H1 (cell line): ENCODE measurements at regions not wholly inside any gene's neighbourhood (a gene's known extent, or its start where the extent isn't known, plus 50 kb on each side); places are given as distances from the start of the nearest gene placed in this dataset.

Source experiments
- CBX8 ChIP-seq: fragments of 300-800, 300-1000 bp; sonication (generic); IDR thresholded peaks from 2 replicates; pipeline ENCODE4 v1.7.1; 2016; ENCODE audit warnings: low read depth, low read length, borderline replicate concordance
- CREB1 ChIP-seq: IDR thresholded peaks from 2 replicates; pipeline ENCODE4 v1.6.1; 2012; ENCODE audit warnings: inconsistent platforms
- JUN ChIP-seq: IDR thresholded peaks from 2 replicates; pipeline ENCODE4 v1.6.1; 2011; ENCODE audit warnings: low read depth, mild to moderate bottlenecking, improper control_type of control experiment, low read length
- KDM1A ChIP-seq: fragments of 200-600, 300-600 bp; sonication (generic); IDR thresholded peaks from 2 replicates; pipeline ENCODE4 v1.7.1; 2016; ENCODE audit warnings: mild to moderate bottlenecking, low read length, borderline replicate concordance
- NANOG ChIP-seq: IDR thresholded peaks from 2 replicates; pipeline ENCODE4 v1.6.1; 2011; ENCODE audit warnings: low read length, low read depth, mild to moderate bottlenecking, inconsistent platforms; ENCODE audit not compliant: insufficient read depth, poor library complexity, severe bottlenecking
- RAD21 ChIP-seq, 2 experiments: IDR thresholded peaks in 1 of 2; conservative IDR thresholded peaks in 1 of 2; 2 replicates each; pipeline ENCODE4 v1.6.1; 2011; ENCODE audit warnings: low read depth in 2 of 2, low read length in 2 of 2, improper control_type of control experiment in 1 of 2, inconsistent platforms in 1 of 2, mild to moderate bottlenecking in 1 of 2, moderate library complexity in 1 of 2
- RNF2 ChIP-seq: fragments of 200-900, 300-1000 bp; sonication (generic); IDR thresholded peaks from 2 replicates; pipeline ENCODE4 v1.7.1; 2016; ENCODE audit warnings: borderline replicate concordance, low read depth, mild to moderate bottlenecking, antibody characterized with exemption, low read length; ENCODE audit not compliant: poor library complexity, severe bottlenecking; ENCODE audit errors: missing control alignments
- SIX5 ChIP-seq: IDR thresholded peaks from 2 replicates; pipeline ENCODE4 v1.6.1; 2011; ENCODE audit warnings: mild to moderate bottlenecking, low read depth, low read length
- TBP ChIP-seq: IDR thresholded peaks from 2 replicates; pipeline ENCODE4 v1.6.1; 2011; ENCODE audit warnings: low read depth, low read length, improper control_type of control experiment
- TF ChIP-seq, protein P1 (sequence below): fragments of 300-600 bp; sonication (generic); IDR thresholded peaks from 2 replicates; pipeline ENCODE4 v1.7.1; 2012; ENCODE audit warnings: low read length, moderate library complexity, mild to moderate bottlenecking, inconsistent platforms; ENCODE audit not compliant: insufficient replicate concordance
- TF ChIP-seq, protein P2 (sequence below): IDR thresholded peaks from 2 replicates; pipeline ENCODE4 v1.6.1; 2012; ENCODE audit warnings: inconsistent platforms

DNA sequence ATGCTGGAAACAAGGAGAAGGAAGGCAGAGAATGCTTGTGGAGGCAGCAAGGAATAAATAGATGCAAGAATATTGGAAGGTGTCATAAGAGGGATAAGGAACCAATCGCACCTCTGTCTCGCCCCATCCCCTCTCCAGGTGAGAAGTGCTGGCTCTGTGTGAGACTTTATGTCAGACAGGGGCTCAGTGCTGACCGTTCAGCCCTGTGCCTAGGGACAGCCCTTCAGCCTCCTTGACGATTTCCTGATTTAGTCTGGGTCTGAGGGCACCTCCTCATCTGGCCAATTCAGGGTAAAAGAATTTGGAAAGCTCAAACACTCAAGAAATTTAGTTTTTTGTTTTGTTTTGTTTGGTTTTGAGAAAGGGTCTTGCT lies 54.9 kb downstream of the FAM241B start (continued):
- TF ChIP-seq, protein P1, sequence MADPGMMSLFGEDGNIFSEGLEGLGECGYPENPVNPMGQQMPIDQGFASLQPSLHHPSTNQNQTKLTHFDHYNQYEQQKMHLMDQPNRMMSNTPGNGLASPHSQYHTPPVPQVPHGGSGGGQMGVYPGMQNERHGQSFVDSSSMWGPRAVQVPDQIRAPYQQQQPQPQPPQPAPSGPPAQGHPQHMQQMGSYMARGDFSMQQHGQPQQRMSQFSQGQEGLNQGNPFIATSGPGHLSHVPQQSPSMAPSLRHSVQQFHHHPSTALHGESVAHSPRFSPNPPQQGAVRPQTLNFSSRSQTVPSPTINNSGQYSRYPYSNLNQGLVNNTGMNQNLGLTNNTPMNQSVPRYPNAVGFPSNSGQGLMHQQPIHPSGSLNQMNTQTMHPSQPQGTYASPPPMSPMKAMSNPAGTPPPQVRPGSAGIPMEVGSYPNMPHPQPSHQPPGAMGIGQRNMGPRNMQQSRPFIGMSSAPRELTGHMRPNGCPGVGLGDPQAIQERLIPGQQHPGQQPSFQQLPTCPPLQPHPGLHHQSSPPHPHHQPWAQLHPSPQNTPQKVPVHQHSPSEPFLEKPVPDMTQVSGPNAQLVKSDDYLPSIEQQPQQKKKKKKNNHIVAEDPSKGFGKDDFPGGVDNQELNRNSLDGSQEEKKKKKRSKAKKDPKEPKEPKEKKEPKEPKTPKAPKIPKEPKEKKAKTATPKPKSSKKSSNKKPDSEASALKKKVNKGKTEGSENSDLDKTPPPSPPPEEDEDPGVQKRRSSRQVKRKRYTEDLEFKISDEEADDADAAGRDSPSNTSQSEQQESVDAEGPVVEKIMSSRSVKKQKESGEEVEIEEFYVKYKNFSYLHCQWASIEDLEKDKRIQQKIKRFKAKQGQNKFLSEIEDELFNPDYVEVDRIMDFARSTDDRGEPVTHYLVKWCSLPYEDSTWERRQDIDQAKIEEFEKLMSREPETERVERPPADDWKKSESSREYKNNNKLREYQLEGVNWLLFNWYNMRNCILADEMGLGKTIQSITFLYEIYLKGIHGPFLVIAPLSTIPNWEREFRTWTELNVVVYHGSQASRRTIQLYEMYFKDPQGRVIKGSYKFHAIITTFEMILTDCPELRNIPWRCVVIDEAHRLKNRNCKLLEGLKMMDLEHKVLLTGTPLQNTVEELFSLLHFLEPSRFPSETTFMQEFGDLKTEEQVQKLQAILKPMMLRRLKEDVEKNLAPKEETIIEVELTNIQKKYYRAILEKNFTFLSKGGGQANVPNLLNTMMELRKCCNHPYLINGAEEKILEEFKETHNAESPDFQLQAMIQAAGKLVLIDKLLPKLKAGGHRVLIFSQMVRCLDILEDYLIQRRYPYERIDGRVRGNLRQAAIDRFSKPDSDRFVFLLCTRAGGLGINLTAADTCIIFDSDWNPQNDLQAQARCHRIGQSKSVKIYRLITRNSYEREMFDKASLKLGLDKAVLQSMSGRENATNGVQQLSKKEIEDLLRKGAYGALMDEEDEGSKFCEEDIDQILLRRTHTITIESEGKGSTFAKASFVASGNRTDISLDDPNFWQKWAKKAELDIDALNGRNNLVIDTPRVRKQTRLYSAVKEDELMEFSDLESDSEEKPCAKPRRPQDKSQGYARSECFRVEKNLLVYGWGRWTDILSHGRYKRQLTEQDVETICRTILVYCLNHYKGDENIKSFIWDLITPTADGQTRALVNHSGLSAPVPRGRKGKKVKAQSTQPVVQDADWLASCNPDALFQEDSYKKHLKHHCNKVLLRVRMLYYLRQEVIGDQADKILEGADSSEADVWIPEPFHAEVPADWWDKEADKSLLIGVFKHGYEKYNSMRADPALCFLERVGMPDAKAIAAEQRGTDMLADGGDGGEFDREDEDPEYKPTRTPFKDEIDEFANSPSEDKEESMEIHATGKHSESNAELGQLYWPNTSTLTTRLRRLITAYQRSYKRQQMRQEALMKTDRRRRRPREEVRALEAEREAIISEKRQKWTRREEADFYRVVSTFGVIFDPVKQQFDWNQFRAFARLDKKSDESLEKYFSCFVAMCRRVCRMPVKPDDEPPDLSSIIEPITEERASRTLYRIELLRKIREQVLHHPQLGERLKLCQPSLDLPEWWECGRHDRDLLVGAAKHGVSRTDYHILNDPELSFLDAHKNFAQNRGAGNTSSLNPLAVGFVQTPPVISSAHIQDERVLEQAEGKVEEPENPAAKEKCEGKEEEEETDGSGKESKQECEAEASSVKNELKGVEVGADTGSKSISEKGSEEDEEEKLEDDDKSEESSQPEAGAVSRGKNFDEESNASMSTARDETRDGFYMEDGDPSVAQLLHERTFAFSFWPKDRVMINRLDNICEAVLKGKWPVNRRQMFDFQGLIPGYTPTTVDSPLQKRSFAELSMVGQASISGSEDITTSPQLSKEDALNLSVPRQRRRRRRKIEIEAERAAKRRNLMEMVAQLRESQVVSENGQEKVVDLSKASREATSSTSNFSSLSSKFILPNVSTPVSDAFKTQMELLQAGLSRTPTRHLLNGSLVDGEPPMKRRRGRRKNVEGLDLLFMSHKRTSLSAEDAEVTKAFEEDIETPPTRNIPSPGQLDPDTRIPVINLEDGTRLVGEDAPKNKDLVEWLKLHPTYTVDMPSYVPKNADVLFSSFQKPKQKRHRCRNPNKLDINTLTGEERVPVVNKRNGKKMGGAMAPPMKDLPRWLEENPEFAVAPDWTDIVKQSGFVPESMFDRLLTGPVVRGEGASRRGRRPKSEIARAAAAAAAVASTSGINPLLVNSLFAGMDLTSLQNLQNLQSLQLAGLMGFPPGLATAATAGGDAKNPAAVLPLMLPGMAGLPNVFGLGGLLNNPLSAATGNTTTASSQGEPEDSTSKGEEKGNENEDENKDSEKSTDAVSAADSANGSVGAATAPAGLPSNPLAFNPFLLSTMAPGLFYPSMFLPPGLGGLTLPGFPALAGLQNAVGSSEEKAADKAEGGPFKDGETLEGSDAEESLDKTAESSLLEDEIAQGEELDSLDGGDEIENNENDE: no peak
- TF ChIP-seq TBP (no peak), CBX8 (no peak), JUN (no peak), RAD21 (IDR thresholded peaks at IDR 0.05 in 1 of 2, conservative IDR thresholded peaks at IDR 0.05 in 1 of 2; ENCODE audit: low read depth in 2 of 2, low read length in 2 of 2) (no peak), CREB1 (no peak), SIX5 (no peak), RNF2 (no peak), NANOG (no peak), KDM1A (no peak)
- TF ChIP-seq, protein P2, sequence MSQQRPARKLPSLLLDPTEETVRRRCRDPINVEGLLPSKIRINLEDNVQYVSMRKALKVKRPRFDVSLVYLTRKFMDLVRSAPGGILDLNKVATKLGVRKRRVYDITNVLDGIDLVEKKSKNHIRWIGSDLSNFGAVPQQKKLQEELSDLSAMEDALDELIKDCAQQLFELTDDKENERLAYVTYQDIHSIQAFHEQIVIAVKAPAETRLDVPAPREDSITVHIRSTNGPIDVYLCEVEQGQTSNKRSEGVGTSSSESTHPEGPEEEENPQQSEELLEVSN: no peak
